ENCODE measurements at regions not wholly inside any gene's neighbourhood (a gene's known extent, or its start where the extent isn't known, plus 50 kb on each side); places are given as distances from the start of the nearest gene placed in this dataset.
"Not testable (repeated sequence)": the region's sequence is repeated elsewhere in the genome, so short reads cannot be mapped to it uniquely, and the experiment has no call there.

DNA sequence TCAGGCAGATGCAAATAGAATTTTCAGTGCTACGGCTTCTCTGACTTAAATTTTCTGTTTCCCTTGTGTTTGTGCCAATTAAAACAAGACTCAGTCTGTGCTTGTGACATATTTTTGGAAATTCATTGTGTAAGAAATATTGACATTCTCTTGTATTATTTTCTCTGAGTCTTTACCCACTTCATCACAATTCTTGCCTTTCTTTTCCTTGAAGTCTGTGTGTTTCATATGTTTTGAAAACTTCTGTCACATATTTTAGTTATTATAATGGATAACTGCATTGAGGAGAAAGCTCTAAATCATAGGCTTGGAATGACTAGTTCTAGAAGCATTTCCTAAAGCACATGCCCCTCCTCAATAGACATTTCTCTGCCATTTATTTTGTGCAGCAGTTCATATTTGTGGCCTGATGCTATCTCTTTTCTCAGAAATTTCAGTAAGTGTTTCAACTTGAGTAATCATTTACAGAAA lies 206.6 kb downstream of the PALM2AKAP2 start:
- no peak for DNase-seq

DNA sequence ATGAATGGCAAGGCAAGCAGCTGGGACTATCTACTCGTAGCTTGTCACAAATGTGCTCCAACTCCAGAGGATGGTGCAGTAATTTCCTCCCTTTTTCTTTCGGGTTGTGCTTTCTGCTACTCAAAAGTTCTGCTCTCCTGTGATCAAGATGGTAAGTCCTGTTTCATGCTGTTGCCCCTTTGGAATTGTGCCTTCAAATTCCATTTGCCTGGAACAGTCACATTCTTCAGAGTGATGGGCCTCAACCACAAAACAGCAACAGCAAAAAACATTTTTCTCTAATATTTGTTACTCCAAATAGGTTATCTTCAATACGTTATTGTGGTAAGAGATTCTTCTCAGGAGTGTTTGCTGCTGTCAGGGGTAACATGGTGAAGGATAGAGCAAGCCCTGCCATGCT lies 209.3 kb downstream of the PALM2AKAP2 start:
- no peak for DNase-seq

DNA sequence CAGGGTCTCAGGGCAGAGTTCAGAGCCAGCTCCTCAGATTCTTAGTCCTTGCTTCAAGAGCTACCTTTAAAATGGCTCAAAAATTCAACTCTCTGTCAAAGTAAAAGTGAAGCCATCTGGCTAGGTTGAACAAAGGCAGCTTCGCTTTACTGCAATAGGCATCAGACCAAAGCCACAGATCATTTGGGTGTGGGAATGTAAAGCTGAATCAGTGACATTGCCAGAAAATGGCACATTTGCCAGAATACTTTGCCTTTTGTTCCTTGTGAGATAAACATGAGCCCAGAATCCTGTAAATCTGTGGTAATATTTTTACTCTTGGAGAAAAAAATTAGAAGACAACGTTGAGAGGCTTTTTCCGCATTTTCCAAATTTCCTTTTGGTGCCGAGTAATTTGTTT lies 210.5 kb downstream of the PALM2AKAP2 start:
- no peak for DNase-seq

DNA sequence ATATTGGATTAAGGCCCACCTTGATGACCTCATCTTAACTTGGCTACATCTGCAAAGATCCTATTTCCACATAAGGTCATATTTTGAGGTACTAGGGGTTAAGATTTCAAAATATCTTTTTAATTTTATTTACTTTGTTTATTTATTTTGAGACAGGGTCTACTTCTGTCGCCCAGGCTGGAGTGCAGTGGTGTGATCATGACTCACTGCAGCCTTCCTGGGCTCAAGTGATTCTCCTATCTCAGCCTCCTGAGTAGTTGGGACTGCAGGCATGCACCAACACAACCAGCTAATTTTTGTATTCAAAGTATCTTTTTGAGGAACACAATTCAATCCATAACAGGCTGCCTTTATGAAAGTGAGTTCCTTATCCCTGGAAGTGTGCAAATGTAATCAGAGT lies 212.3 kb downstream of the PALM2AKAP2 start:
- DNase-seq, result no peak

GRCh38 chr9:109993250-109993978 lies 213.4 kb downstream of the PALM2AKAP2 start:
- DNase-seq, result no peak

- no peak for DNase-seq
These were observed 213.8 kb downstream of the C9orf152 start for GRCh38 chr9:109994141-109994540.

DNA sequence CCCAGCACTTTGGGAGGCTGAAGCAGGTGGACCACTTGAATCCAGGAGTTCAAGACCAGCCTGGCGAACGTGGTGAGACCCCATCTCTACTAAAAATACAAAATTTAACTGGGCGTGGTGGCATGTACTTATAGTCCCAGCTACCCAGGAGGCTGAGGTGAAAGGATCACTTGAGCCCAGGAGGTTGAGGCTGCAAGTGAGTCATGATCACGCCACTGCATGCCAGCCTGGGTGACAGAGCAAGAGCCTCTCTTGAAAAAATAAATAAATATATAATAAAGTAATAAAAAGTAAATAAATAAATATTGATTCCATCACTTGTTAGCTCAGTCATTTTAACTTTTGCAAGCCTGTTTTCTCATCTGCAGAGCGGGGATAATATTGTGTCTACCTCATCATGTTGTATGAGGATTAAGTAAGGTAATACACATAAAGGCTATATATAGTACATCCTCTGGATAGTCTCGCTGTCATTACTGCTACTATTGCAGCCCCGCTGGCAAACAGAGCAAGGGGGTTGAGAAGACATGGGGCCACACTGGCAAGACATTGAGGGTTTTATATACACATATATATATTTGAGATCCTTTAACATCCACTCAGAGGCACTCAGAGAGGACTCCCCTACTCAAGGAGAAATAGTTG lies 210.9 kb downstream of the C9orf152 start:
- DNase-seq, result no peak

- no peak for DNase-seq
These were observed 210.3 kb downstream of the C9orf152 start for GRCh38 chr9:109997682-109998081.

GRCh38 chr9:110005521-110005920 lies 202.4 kb downstream of the C9orf152 start:
- DNase-seq, result peak in 1 of 2 experiments; percentile 14

DNA sequence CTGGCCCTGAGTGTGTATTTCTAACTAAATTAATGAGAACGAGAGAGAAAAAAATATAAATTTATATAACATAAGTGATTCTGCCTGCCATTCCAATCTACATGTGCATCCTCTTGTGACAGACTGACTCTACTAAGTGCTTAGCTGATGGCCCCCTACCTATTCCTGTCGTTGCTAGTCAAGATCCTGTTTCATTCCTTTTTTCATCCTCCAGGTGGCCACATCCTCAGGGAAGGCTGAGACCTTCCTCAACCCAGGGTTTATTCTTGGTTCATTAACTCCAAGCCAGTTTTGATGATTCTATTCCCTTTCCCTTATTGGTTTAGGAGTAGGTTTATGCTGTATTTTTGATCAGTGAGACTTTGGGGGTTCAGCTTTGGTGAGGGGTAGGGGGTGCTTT lies 201.3 kb downstream of the C9orf152 start:
- no peak for DNase-seq

DNA sequence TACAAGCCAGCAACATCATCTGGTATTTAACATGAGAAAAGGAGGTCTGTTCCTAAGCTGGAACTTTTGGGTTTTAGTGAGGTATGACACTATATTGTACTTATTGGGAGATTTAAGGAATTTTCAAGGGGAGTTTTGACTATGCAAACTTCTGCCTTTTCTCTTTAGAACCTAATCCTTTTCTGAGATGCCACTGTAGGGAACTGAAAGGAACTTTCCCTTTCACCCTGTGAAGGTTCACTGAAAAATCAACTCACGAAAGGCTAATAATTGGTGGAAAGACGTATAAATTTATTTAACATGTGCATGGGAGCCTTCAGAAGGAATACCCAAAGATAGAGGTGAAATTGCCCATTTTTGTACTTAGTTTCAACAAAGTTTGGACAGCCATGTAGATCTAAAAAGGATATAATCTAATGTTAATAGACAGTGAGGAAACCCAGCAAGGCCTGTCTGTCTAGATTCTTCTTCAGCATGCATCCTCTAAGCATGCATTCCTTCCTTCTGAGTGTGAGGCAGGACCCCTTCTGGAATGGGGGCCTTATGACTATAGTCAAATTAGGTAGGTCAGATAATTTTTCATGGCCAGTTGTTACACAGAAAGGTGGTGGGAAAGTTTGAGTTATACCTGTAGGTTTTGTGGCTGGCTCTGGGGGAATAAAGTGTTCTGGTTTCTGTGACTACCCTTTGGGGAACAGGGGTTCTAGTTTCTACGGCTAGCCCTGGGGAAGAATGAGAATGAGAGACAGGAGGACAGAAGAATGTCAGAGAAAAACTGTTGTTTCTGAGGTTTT lies 200.3 kb downstream of the C9orf152 start:
- no peak for DNase-seq

GRCh38 chr9:110008663-110009062 lies 199.3 kb downstream of the C9orf152 start:
- no peak for DNase-seq

- no peak for DNase-seq
These were observed 196.2 kb downstream of the C9orf152 start for GRCh38 chr9:110011628-110012320.

DNA sequence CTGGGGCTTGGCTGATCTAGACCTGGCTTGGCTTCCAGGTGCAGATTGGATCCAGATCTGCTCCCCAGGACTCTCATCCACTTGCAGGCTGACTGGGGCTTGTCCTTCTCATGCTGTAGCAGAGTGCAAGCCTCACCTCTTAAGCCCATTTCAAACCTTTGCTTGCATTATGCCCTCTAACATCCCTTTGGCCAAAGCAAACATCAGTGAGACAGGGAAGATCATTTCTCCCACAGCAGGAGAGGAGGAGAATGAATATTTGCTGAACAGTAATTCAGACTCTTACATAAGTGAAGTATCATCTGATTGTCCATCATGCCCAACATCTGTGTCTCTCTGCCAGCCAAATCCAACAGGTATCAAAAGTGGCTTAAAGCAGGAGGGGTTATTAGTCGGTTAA lies 194.9 kb downstream of the C9orf152 start:
- no peak for DNase-seq

- DNase-seq, result peak in 1 of 2 experiments; percentile 18
These were observed 192.2 kb downstream of the C9orf152 start for GRCh38 chr9:110015759-110016158.

GRCh38 chr9:110016340-110016739 lies 191.6 kb downstream of the C9orf152 start:
- DNase-seq, result no peak

GRCh38 chr9:110020216-110020615 lies 187.7 kb downstream of the C9orf152 start:
- DNase-seq, result not testable (repeated sequence)

GRCh38 chr9:110021891-110022290 lies 186.1 kb downstream of the C9orf152 start:
- DNase-seq, result no peak

- DNase-seq, result not testable (repeated sequence)
These were observed 184.7 kb downstream of the C9orf152 start for GRCh38 chr9:110023221-110023620.

DNA sequence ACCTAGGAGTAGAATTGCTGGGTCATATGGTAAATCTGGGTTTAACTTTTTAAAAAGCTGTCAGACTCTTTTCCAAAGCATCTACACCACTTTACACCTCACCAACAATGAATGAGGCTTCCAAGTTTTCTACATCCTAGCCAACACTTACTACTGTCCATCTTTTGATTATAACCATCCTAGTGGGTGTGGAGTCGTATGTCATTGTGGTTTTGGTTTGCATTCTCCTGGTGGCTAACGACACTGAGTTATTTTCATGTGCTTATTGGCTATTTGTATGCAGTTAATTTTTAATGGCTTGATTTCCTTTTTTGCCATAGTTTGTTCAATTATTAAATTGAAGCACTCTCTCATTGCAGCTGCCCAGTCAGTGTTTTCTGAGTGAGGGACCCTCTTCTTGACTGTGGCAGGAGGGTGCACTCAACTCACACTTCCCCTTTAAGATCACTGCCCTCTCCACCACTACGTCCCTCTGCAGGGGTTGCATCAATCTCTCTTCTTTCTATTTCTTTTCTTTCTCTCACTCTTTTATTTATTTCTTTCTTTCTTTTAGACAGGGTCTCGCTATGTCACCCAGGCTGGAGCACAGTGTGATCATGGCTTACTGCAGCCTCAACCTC lies 182.3 kb downstream of the C9orf152 start:
- DNase-seq, result no peak

- no peak for DNase-seq
These were observed 180.3 kb downstream of the C9orf152 start for GRCh38 chr9:110027671-110028081.

DNA sequence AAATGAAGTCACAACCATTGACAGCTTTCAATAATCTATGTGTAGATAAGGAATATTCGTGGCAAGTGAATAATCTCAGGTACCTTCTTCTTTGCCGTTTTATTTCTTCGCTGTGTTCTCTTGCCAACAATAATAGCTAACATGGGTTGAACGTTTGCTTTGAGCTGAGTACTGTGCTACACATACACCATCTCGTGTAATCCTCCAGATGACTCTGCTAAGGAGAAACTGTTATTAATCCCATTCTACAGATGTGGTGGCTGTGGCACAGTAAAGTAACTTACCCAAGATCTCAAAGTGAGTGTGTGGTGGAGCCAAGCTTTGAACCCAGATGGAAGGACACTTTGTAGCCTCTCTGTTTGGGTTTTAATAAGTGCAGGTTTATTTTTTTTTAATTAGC lies 179.7 kb downstream of the C9orf152 start:
- no peak for DNase-seq

- no peak for DNase-seq
These were observed 179.3 kb downstream of the C9orf152 start for GRCh38 chr9:110028676-110029075.

Data from activated CD4-positive, alpha-beta T cell treated with anti-CD3 and anti-CD28 coated beads, Interleukin-2, amount 50 U/mL, for 48 hours (primary cell).